ENCODE measurements at regions not wholly inside any gene's neighbourhood (a gene's known extent, or its start where the extent isn't known, plus 50 kb on each side); places are given as distances from the start of the nearest gene placed in this dataset.

GRCh38 chr21:18759267-18759666, 355.7 kb upstream of the TMPRSS15 start:
- TF ChIP-seq CTCF (IDR thresholded peaks at IDR 0.05; ENCODE audit: control extremely low read depth, extremely low read depth), result no peak
- Histone ChIP-seq H3K4me1 (ENCODE audit: control insufficient read depth in 5 of 5, insufficient read depth in 5 of 5, low read length in 5 of 5) (no peaks in the 10 kb centered on the region), H3K4me3 (no peak overlapping the region), H3K27ac (ENCODE audit: low read depth in 1 of 2, low read length in 1 of 2) (no peak overlapping the region), H3K27me3 (ENCODE audit: control insufficient read depth in 3 of 3, insufficient read depth in 3 of 3, low read length in 2 of 3) (no peaks in the 10 kb centered on the region), H3K9me3 (ENCODE audit: control insufficient read depth in 4 of 4, insufficient read depth in 3 of 4, low read length in 3 of 4) (peaks cover 0 to 4% (median 0%) of the 10 kb centered on the region in 4 donors), H3K9ac (ENCODE audit: insufficient read depth in 1 of 2, low read length in 2 of 2) (no peak overlapping the region), H3K36me3 (ENCODE audit: control insufficient read depth in 4 of 4, insufficient read depth in 4 of 4, low read length in 4 of 4) (no peaks in the 10 kb centered on the region)
- WGBS, 2 donors, result 82 to 86% methylated on average over 7 of the region's 7 CpGs
- ATAC-seq (ENCODE audit: insufficient read depth, low FRiP score) (no peak), DNase-seq (no peak)

- Histone ChIP-seq H3K4me1 (ENCODE audit: control insufficient read depth in 5 of 5, insufficient read depth in 5 of 5, low read length in 5 of 5) (no peaks in the 10 kb centered on the region), H3K36me3 (ENCODE audit: control insufficient read depth in 4 of 4, insufficient read depth in 4 of 4, low read length in 4 of 4) (no peaks in the 10 kb centered on the region), H3K27ac (ENCODE audit: low read depth in 1 of 2, low read length in 1 of 2) (no peak overlapping the region), H3K9me3 (ENCODE audit: control insufficient read depth in 4 of 4, insufficient read depth in 3 of 4, low read length in 3 of 4) (peaks cover 0 to 7% (median 0%) of the 10 kb centered on the region in 4 donors), H3K27me3 (ENCODE audit: control insufficient read depth in 3 of 3, insufficient read depth in 3 of 3, low read length in 2 of 3) (no peaks in the 10 kb centered on the region), H3K9ac (ENCODE audit: insufficient read depth in 1 of 2, low read length in 2 of 2) (no peak overlapping the region), H3K4me3 (no peak overlapping the region)
- no peak for DNase-seq
- TF ChIP-seq CTCF (IDR thresholded peaks at IDR 0.05; ENCODE audit: control extremely low read depth, extremely low read depth), result no peak
- no peak for ATAC-seq (ENCODE audit: insufficient read depth, low FRiP score)
- 92 to 94% methylated on average over 17 of the region's 17 CpGs for WGBS, 2 donors
These were observed 356.2 kb upstream of the TMPRSS15 start for GRCh38 chr21:18759751-18760161.

GRCh38 chr21:18760247-18760646, 356.7 kb upstream of the TMPRSS15 start:
- H3K27ac ChIP-seq (ENCODE audit: low read depth in 1 of 2, low read length in 1 of 2), result no peak overlapping the region
- H3K9ac ChIP-seq (ENCODE audit: insufficient read depth in 1 of 2, low read length in 2 of 2), result no peak overlapping the region
- no peak for ATAC-seq (ENCODE audit: insufficient read depth, low FRiP score)
- H3K36me3 ChIP-seq (ENCODE audit: control insufficient read depth in 4 of 4, insufficient read depth in 4 of 4, low read length in 4 of 4), result no peaks in the 10 kb centered on the region
- no peak overlapping the region for H3K4me3 ChIP-seq
- DNase-seq, result no peak
- WGBS, 2 donors, result 86 to 92% methylated on average over 5 of the region's 5 CpGs
- no peak for TF ChIP-seq CTCF (IDR thresholded peaks at IDR 0.05; ENCODE audit: control extremely low read depth, extremely low read depth)
- no peaks in the 10 kb centered on the region for H3K27me3 ChIP-seq (ENCODE audit: control insufficient read depth in 3 of 3, insufficient read depth in 3 of 3, low read length in 2 of 3)
- peaks cover 0 to 7% (median 0%) of the 10 kb centered on the region in 4 donors for H3K9me3 ChIP-seq (ENCODE audit: control insufficient read depth in 4 of 4, insufficient read depth in 3 of 4, low read length in 3 of 4)
- no peaks in the 10 kb centered on the region for H3K4me1 ChIP-seq (ENCODE audit: control insufficient read depth in 5 of 5, insufficient read depth in 5 of 5, low read length in 5 of 5)

GRCh38 chr21:18764720-18765119, 361.1 kb upstream of the TMPRSS15 start:
- H3K36me3 ChIP-seq (ENCODE audit: control insufficient read depth in 4 of 4, insufficient read depth in 4 of 4, low read length in 4 of 4), result no peaks in the 10 kb centered on the region
- no peak overlapping the region for H3K27ac ChIP-seq (ENCODE audit: low read depth in 1 of 2, low read length in 1 of 2)
- H3K27me3 ChIP-seq (ENCODE audit: control insufficient read depth in 3 of 3, insufficient read depth in 3 of 3, low read length in 2 of 3), result no peaks in the 10 kb centered on the region
- no peak overlapping the region for H3K4me3 ChIP-seq
- no peak for DNase-seq
- H3K4me1 ChIP-seq (ENCODE audit: control insufficient read depth in 5 of 5, insufficient read depth in 5 of 5, low read length in 5 of 5), result no peaks in the 10 kb centered on the region
- 93 to 95% methylated on average over 15 of the region's 15 CpGs for WGBS, 2 donors
- no peak for TF ChIP-seq CTCF (IDR thresholded peaks at IDR 0.05; ENCODE audit: control extremely low read depth, extremely low read depth)
- peaks cover 0 to 7% (median 0%) of the 10 kb centered on the region in 4 donors for H3K9me3 ChIP-seq (ENCODE audit: control insufficient read depth in 4 of 4, insufficient read depth in 3 of 4, low read length in 3 of 4)
- H3K9ac ChIP-seq (ENCODE audit: insufficient read depth in 1 of 2, low read length in 2 of 2), result no peak overlapping the region
- no peak for ATAC-seq (ENCODE audit: insufficient read depth, low FRiP score)

Measured in lung (tissue), 11 donors.